ENCODE measurements at regions not wholly inside any gene's neighbourhood (a gene's known extent, or its start where the extent isn't known, plus 50 kb on each side); places are given as distances from the start of the nearest gene placed in this dataset.

DNA sequence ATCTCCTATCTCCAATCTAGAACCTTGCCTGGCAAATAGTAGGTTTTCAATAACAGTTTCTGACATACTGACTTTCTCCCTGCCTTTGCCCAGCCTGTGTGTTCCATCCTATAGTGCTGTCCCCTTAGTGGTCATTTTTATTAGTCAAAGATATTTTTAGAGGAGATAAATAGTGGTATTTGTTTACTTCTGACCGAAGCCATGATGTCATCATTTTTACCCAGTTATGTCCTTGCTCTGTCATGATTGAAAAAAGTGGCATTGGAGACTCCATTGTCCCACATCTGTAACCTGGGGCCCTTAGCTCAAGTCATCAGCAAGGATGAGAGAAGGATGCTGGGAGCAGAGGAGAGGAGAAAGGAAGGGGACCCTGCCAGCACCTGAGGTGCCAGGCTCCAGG lies 80.6 kb upstream of the ATP2B2 start:
- TF ChIP-seq CTCF (conservative IDR thresholded peaks at IDR 0.05; ENCODE audit: low read length), result no peak
- TF ChIP-seq EZH2phosphoT487 (IDR thresholded peaks at IDR 0.05; ENCODE audit: borderline replicate concordance, low read depth, low read length), result no peak

Data from OCI-LY7 (cell line).